ENCODE measurements at regions not wholly inside any gene's neighbourhood (a gene's known extent, or its start where the extent isn't known, plus 50 kb on each side); places are given as distances from the start of the nearest gene placed in this dataset.

GRCh38 chr6:21780679-21781078, 187.1 kb downstream of the SOX4 start:
- DNase-seq (no peak), ATAC-seq (no peak)
- Histone ChIP-seq H3K4me1 (no peaks in the 10 kb centered on the region), H3K36me3 (no peaks in the 10 kb centered on the region), H3K4me3 (no peak overlapping the region), H3K27me3 (no peaks in the 10 kb centered on the region), H3K27ac (no peak overlapping the region), H3K9me3 (no peaks in the 10 kb centered on the region)
- 88 to 91% (median 90%) methylated on average over 5 of the region's 5 CpGs for WGBS, 4 donors
- intact Hi-C loops (cut with DNase I) = no loop called here
- TF ChIP-seq, protein P1, sequence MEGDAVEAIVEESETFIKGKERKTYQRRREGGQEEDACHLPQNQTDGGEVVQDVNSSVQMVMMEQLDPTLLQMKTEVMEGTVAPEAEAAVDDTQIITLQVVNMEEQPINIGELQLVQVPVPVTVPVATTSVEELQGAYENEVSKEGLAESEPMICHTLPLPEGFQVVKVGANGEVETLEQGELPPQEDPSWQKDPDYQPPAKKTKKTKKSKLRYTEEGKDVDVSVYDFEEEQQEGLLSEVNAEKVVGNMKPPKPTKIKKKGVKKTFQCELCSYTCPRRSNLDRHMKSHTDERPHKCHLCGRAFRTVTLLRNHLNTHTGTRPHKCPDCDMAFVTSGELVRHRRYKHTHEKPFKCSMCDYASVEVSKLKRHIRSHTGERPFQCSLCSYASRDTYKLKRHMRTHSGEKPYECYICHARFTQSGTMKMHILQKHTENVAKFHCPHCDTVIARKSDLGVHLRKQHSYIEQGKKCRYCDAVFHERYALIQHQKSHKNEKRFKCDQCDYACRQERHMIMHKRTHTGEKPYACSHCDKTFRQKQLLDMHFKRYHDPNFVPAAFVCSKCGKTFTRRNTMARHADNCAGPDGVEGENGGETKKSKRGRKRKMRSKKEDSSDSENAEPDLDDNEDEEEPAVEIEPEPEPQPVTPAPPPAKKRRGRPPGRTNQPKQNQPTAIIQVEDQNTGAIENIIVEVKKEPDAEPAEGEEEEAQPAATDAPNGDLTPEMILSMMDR (IDR thresholded peaks at IDR 0.05) = no peak
- TF ChIP-seq POLR2A (IDR thresholded peaks at IDR 0.05) = no peak

DNA sequence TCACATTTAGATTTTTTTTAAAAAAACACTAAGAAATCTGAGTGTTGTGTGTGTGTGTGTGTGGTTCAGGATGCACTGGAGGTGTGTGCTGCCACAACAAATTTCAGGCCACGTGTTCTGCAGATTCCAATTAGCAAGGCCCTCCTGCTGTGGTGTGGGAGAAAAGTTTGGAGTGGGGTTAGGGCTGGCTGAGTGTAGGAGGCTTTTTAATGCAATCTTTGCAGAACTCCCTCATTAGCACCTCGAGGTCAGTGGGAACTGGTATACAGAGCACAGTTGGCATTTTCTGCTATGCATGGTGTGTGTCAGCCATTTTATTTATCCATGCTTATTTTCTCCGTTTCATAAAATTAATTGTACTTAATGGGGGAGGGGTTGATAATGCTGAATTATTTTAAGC, 187.6 kb downstream of the SOX4 start:
- Histone ChIP-seq H3K27ac (no peak overlapping the region), H3K27me3 (no peaks in the 10 kb centered on the region), H3K36me3 (no peaks in the 10 kb centered on the region), H3K4me1 (no peaks in the 10 kb centered on the region), H3K9me3 (no peaks in the 10 kb centered on the region), H3K4me3 (no peak overlapping the region)
- intact Hi-C loops (cut with DNase I) = no loop called here
- no peak for DNase-seq
- 74 to 92% (median 83%) methylated on average over 3 of the region's 3 CpGs for WGBS, 4 donors
- no peak for ATAC-seq
- no peak for TF ChIP-seq POLR2A (IDR thresholded peaks at IDR 0.05)
- TF ChIP-seq, protein P1 (IDR thresholded peaks at IDR 0.05) = no peak

- ATAC-seq (peak in 1 of 4 donors; percentile 49), DNase-seq (no peak)
- H3K27me3 ChIP-seq = no peaks in the 10 kb centered on the region
- TF ChIP-seq, protein P1 (IDR thresholded peaks at IDR 0.05) = peak in 1 of 12 donors; percentile 7
- TF ChIP-seq POLR2A (IDR thresholded peaks at IDR 0.05) = no peak
- no peaks in the 10 kb centered on the region for H3K36me3 ChIP-seq
- intact Hi-C loops (cut with DNase I) = no loop called here
- H3K27ac ChIP-seq = no peak overlapping the region
- no peaks in the 10 kb centered on the region for H3K4me1 ChIP-seq
- 84 to 98% (median 95%) methylated on average over 1 of the region's 1 CpG for WGBS, 4 donors
- no peak overlapping the region for H3K4me3 ChIP-seq
- H3K9me3 ChIP-seq = no peaks in the 10 kb centered on the region
These were observed 191.6 kb downstream of the SOX4 start for GRCh38 chr6:21785164-21785563.

DNA sequence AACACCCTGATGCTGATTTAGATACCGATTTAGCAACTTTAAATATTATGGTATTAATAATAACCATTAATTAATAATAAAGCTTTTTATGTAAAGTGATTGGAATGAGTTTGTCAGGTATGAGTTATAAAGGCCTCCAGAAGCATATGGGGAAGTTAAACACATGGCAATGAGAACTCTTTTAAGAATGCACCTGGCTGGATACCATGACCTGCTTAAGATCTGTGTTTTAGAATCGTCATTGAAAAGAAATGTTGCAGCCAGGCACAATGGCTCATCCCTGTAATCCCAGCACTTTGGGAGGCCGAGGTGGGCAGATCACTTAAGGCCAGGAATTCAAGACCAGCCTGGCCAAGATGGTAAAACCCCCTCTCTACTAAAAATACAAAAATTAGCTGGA, 197.5 kb downstream of the SOX4 start:
- DNase-seq = no peak
- no peak for ATAC-seq
- Histone ChIP-seq H3K36me3 (no peaks in the 10 kb centered on the region), H3K4me3 (no peak overlapping the region), H3K27me3 (no peaks in the 10 kb centered on the region), H3K9me3 (no peaks in the 10 kb centered on the region), H3K4me1 (no peaks in the 10 kb centered on the region), H3K27ac (no peak overlapping the region)
- intact Hi-C loops (cut with DNase I) = no loop called here
- 89 to 96% (median 93%) methylated on average over 3 of the region's 3 CpGs for WGBS, 4 donors
- TF ChIP-seq POLR2A (IDR thresholded peaks at IDR 0.05) = no peak
- TF ChIP-seq, protein P1 (IDR thresholded peaks at IDR 0.05) = no peak

Data from heart left ventricle (tissue), 16 donors.